AG09319 (cell line): ENCODE measurements at regions not wholly inside any gene's neighbourhood (a gene's known extent, or its start where the extent isn't known, plus 50 kb on each side); places are given as distances from the start of the nearest gene placed in this dataset.

Experiments used
- DNase-seq: peaks from one replicate; pipeline ENCODE4 v3.0.0-alpha.2; 2010; ENCODE audit warnings: low read depth; ENCODE audit errors: extremely low read depth
- TF ChIP-seq, protein P1 (sequence below): IDR thresholded peaks from 2 replicates; pipeline ENCODE4 v1.5.1; 2011; ENCODE audit warnings: low read depth, mild to moderate bottlenecking, inconsistent platforms, low read length, moderate library complexity

GRCh38 chr11:104817973-104818372, 80.3 kb downstream of the CASP12 start:
- TF ChIP-seq, protein P1, sequence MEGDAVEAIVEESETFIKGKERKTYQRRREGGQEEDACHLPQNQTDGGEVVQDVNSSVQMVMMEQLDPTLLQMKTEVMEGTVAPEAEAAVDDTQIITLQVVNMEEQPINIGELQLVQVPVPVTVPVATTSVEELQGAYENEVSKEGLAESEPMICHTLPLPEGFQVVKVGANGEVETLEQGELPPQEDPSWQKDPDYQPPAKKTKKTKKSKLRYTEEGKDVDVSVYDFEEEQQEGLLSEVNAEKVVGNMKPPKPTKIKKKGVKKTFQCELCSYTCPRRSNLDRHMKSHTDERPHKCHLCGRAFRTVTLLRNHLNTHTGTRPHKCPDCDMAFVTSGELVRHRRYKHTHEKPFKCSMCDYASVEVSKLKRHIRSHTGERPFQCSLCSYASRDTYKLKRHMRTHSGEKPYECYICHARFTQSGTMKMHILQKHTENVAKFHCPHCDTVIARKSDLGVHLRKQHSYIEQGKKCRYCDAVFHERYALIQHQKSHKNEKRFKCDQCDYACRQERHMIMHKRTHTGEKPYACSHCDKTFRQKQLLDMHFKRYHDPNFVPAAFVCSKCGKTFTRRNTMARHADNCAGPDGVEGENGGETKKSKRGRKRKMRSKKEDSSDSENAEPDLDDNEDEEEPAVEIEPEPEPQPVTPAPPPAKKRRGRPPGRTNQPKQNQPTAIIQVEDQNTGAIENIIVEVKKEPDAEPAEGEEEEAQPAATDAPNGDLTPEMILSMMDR = no peak

DNA sequence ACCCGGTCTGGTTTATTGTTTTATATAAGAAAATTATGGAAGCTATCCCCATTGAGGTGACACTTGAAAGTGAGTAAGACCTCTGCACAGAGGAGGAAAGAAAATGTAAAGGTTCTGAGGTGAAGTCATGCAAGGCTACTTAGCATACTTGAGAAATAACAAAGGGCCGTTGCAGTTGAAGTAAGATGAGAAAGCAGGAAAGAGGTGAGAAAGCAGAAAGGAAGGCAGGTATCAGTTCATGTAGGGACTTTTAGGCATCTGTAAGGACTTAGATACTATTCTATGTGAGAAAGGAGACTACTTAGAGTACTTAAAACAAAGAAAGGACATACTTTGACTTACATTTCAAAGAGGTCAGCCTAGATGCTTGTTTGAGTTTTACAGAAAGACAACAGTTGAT, 84.7 kb downstream of the CASP12 start:
- DNase-seq = no peak
- TF ChIP-seq, protein P1 = no peak

More at GRCh38 chr11:104817973-104818372, 80.3 kb downstream of the CASP12 start:
- DNase-seq = no peak

- no peak for DNase-seq
- TF ChIP-seq, protein P1 = no peak
Measured at GRCh38 chr11:104812103-104812788, 86.0 kb downstream of the CASP12 start.

GRCh38 chr11:104803776-104804175, 94.5 kb downstream of the CASP12 start:
- no peak for DNase-seq
- TF ChIP-seq, protein P1 = no peak

DNA sequence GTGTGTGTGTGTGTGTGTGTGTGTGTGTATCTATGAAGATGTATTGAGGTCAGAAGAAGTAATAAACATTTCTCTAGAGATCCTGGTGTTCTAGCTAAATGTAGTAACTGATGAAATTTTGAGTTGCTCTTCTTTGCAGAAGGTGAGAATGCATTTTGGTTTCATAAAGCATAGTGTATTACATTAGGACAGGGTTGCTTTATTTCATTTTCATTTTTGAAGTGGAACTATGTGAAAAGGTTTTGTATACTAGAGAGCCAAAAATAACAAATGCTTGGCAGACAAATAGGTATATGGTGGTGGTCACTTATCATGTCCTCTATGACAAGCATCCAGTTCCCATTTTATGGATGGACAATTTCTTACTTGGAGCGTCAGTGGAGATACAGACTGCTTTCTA, 99.0 kb downstream of the CASP12 start:
- DNase-seq = no peak

GRCh38 chr11:104798789-104799188, 99.5 kb downstream of the CASP12 start:
- TF ChIP-seq, protein P1 = no peak
- DNase-seq = no peak

More for the DNA sequence above, 99.0 kb downstream of the CASP12 start:
- TF ChIP-seq, protein P1 = no peak

DNA sequence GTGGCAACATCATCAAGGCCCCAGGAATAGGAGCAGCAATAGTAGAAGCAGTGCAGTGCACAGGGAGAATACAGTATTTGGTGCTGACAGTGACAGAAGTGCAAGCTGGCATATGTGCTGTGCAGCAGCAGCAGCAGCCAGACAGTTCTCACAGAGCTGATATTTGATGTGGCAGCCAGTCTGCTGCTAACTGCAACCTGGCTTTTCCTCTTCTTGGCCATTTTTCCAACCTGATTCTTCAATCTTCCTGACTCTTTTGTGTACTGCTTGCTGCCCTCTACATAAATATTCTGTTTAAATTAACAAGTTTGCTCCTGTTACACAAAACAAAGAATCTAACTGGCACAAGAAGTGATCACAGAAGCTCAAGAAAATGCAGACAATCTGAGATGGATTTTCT, 102.0 kb downstream of the CASP12 start:
- TF ChIP-seq, protein P1 = no peak
- no peak for DNase-seq
